Keratinocyte (primary cell): ENCODE measurements at regions not wholly inside any gene's neighbourhood (a gene's known extent, or its start where the extent isn't known, plus 50 kb on each side); places are given as distances from the start of the nearest gene placed in this dataset.

Experiments
- EZH2 ChIP-seq: IDR thresholded peaks from one replicate; pipeline ENCODE4 v1.6.1; 2012; ENCODE audit warnings: inconsistent platforms, mild to moderate bottlenecking, low read length, moderate library complexity
- TF ChIP-seq, protein P1 (sequence below), 3 experiments: IDR thresholded peaks in 1 of 3; conservative IDR thresholded peaks in 1 of 3; optimal IDR thresholded peaks in 1 of 3; 2 replicates in 2 of 3; 3 replicates in 1 of 3; pipeline versions ENCODE3 to v1.5.1; 2011; ENCODE audit warnings: low read length in 3 of 3, mild to moderate bottlenecking in 3 of 3, moderate library complexity in 2 of 3, control low read depth in 1 of 3, inconsistent platforms in 1 of 3; ENCODE audit not compliant: insufficient read depth in 2 of 3; ENCODE audit errors: extremely low read depth in 1 of 3

DNA sequence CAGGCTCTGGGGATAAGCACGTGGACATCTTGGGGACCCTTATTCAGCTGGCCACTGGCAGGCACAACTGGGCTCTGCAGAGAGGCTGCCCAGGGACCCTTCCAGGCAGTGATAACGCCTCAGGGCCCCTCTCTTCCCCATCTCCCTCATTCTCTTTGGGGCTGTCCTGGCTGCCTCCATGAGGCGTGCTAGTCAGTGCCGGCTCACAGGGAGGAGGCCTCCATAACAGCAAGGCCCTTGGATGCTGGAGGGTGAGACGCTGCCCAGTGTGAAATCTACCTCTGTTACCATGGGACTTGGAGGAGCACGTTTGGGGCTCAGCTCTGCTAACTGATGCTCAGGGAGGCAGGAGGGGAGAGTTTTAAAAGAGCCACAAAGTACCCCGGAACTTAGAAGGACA, 221.3 kb downstream of the CTTN start:
- TF ChIP-seq, protein P1, sequence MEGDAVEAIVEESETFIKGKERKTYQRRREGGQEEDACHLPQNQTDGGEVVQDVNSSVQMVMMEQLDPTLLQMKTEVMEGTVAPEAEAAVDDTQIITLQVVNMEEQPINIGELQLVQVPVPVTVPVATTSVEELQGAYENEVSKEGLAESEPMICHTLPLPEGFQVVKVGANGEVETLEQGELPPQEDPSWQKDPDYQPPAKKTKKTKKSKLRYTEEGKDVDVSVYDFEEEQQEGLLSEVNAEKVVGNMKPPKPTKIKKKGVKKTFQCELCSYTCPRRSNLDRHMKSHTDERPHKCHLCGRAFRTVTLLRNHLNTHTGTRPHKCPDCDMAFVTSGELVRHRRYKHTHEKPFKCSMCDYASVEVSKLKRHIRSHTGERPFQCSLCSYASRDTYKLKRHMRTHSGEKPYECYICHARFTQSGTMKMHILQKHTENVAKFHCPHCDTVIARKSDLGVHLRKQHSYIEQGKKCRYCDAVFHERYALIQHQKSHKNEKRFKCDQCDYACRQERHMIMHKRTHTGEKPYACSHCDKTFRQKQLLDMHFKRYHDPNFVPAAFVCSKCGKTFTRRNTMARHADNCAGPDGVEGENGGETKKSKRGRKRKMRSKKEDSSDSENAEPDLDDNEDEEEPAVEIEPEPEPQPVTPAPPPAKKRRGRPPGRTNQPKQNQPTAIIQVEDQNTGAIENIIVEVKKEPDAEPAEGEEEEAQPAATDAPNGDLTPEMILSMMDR (optimal IDR thresholded peaks at IDR 0.05 in 1 of 3, IDR thresholded peaks at IDR 0.05 in 1 of 3, conservative IDR thresholded peaks at IDR 0.05 in 1 of 3; ENCODE audit: extremely low read depth in 1 of 3, insufficient read depth in 2 of 3, low read length in 3 of 3) = no peak
- no peak for TF ChIP-seq EZH2
